Amniotic epithelial cell (primary cell): ENCODE measurements at regions not wholly inside any gene's neighbourhood (a gene's known extent, or its start where the extent isn't known, plus 50 kb on each side); places are given as distances from the start of the nearest gene placed in this dataset.

Source experiments
- DNase-seq: peaks from one replicate; pipeline ENCODE4 v3.0.0-alpha.2; 2010; ENCODE audit warnings: low read depth

GRCh38 chr15:31510057-31510456 is 183.4 kb downstream of the KLF13 start:
- no peak for DNase-seq

- no peak for DNase-seq
These were observed 185.2 kb downstream of the KLF13 start for GRCh38 chr15:31511707-31512310.

- no peak for DNase-seq
These were observed 186.5 kb downstream of the KLF13 start for GRCh38 chr15:31513178-31513577.

- DNase-seq, result no peak
These were observed 189.8 kb downstream of the KLF13 start for GRCh38 chr15:31516440-31516839.

GRCh38 chr15:31516874-31517273 is 190.2 kb downstream of the KLF13 start:
- DNase-seq, result no peak

- no peak for DNase-seq
These were observed 191.1 kb downstream of the KLF13 start for GRCh38 chr15:31517711-31518110.

- DNase-seq, result no peak
These were observed 195.4 kb downstream of the KLF13 start for GRCh38 chr15:31522028-31522427.

- DNase-seq, result no peak
These were observed 196.5 kb downstream of the KLF13 start for GRCh38 chr15:31523027-31523654.

GRCh38 chr15:31523655-31524049 is 197.0 kb downstream of the KLF13 start:
- DNase-seq, result no peak

- DNase-seq, result no peak
These were observed 198.6 kb downstream of the KLF13 start for GRCh38 chr15:31525185-31525695.

GRCh38 chr15:31525988-31526665 is 199.5 kb downstream of the KLF13 start:
- DNase-seq, result no peak

- no peak for DNase-seq
These were observed 200.5 kb downstream of the KLF13 start for GRCh38 chr15:31526916-31527690.

GRCh38 chr15:31528846-31529245 is 202.2 kb downstream of the KLF13 start:
- no peak for DNase-seq

- no peak for DNase-seq
These were observed 211.3 kb downstream of the KLF13 start for GRCh38 chr15:31537770-31538592.

GRCh38 chr15:31540633-31541032 is 214.0 kb downstream of the KLF13 start:
- DNase-seq, result no peak

- DNase-seq, result no peak
These were observed 217.7 kb downstream of the KLF13 start for GRCh38 chr15:31544361-31544760.

- no peak for DNase-seq
These were observed 218.6 kb downstream of the KLF13 start for GRCh38 chr15:31545257-31545656.

GRCh38 chr15:31550211-31550977 is 223.8 kb downstream of the KLF13 start:
- DNase-seq, result no peak

- no peak for DNase-seq
These were observed 224.7 kb downstream of the KLF13 start for GRCh38 chr15:31551323-31551722.

- DNase-seq, result no peak
These were observed 226.0 kb downstream of the KLF13 start for GRCh38 chr15:31552482-31553099.
